K562 (cell line): ENCODE measurements at regions not wholly inside any gene's neighbourhood (a gene's known extent, or its start where the extent isn't known, plus 50 kb on each side); places are given as distances from the start of the nearest gene placed in this dataset.

Source experiments
- ATAC-seq: fragments of 200-7000 bp; cut with Tn5 transposase; 3 replicates; pipeline ENCODE4 v1.9.1; 2020; ENCODE audit warnings: moderate library complexity
- BruUV-seq: library from RNA; stranded (reverse); fragments of 400-500 nt; replicated peaks from 2 replicates; lab custom pipeline; 2021; lab: Mats Ljungman, UMichigan
- CTCF ChIA-PET: fragments of 300-600 bp; formaldehyde crosslinking; extraction: SDS; loops from one replicate; lab custom pipeline; 2021; ENCODE audit warnings: low intra/inter-chr PET ratio; lab: Yijun Ruan, JAX
- POLR2A ChIA-PET: fragments of 300-600, 350-650 bp; sonication (Branson Sonifier 250); formaldehyde crosslinking; extraction: SDS; loops from one replicate; lab custom pipeline; 2021; ENCODE audit warnings: antibody characterized with exemption, inconsistent platforms; lab: Yijun Ruan, JAX
- DNase-seq, 4 experiments: peaks; one replicate each; pipeline versions ENCODE4 v3.0.0 to v3.0.0-alpha.2; 2011 to 2018; ENCODE audit warnings: low spot score in 3 of 4, mixed read lengths in 3 of 4; ENCODE audit errors: extremely low read depth in 1 of 4
- FAIRE-seq: peaks from 2 replicates; lab custom pipeline; 2011; peaks lifted over from hg19 to GRCh38; lab: Jason Lieb, UNC
- H2AFZ ChIP-seq: 2 replicates; pipeline ENCODE4 v1.6.0; 2011; ENCODE audit warnings: low read depth, low read length, control low read depth, inconsistent platforms
- H3K27ac ChIP-seq: fragments of 200-600 bp; 3 replicates; pipeline ENCODE4 v1.8.0; 2011; ENCODE audit warnings: low read depth, mild to moderate bottlenecking, control low read depth, inconsistent platforms, low read length, moderate library complexity, mixed read lengths; ENCODE audit errors: extremely low read depth
- H3K27me3 ChIP-seq, 2 experiments: fragments of 300-600 bp in 1 of 2; 2 replicates in 1 of 2; 3 replicates in 1 of 2; pipeline versions ENCODE4 v1.6.0 to v1.8.0; 2011; ENCODE audit warnings: inconsistent platforms in 2 of 2, low read length in 2 of 2, mild to moderate bottlenecking in 1 of 2, mixed read lengths in 1 of 2, moderate library complexity in 1 of 2; ENCODE audit not compliant: control insufficient read depth in 2 of 2, insufficient read depth in 2 of 2
- H3K36me3 ChIP-seq: fragments of 300-600 bp; 3 replicates; pipeline ENCODE4 v1.8.0; 2011; ENCODE audit warnings: mild to moderate bottlenecking, low read length, inconsistent platforms; ENCODE audit not compliant: control insufficient read depth, insufficient read depth
- H3K4me1 ChIP-seq, 2 experiments: fragments of 200-600 bp in 1 of 2; replicated peaks in 1 of 2; 2 replicates in 1 of 2; 3 replicates in 1 of 2; pipeline versions ENCODE4 v1.5.1 to v1.8.0; 2011; ENCODE audit warnings: inconsistent platforms in 2 of 2, low read length in 2 of 2, mild to moderate bottlenecking in 1 of 2, mixed read lengths in 1 of 2, moderate library complexity in 1 of 2; ENCODE audit not compliant: control insufficient read depth in 2 of 2, insufficient read depth in 2 of 2
- H3K4me2 ChIP-seq: 2 replicates; pipeline ENCODE4 v1.6.1; 2011; ENCODE audit warnings: low read length, control low read depth, inconsistent platforms, mixed read lengths; ENCODE audit not compliant: insufficient read depth
- H3K4me3 ChIP-seq: fragments of 200-600 bp; sonication (generic), shearing (Covaris generic); 2 replicates; pipeline ENCODE4 v1.5.1; 2016; ENCODE audit warnings: control low read depth, inconsistent platforms
- H3K79me2 ChIP-seq: fragments of 200-600 bp; 3 replicates; pipeline ENCODE4 v1.8.0; 2011; ENCODE audit warnings: low read length, inconsistent platforms; ENCODE audit not compliant: control insufficient read depth, insufficient read depth
- H3K9ac ChIP-seq, 2 experiments: 2 replicates each; pipeline versions ENCODE4 v1.6.0 to v1.6.1; 2011; ENCODE audit warnings: low read depth in 2 of 2, low read length in 2 of 2, control low read depth in 1 of 2, inconsistent platforms in 1 of 2, mild to moderate bottlenecking in 1 of 2, mixed read lengths in 1 of 2; ENCODE audit not compliant: insufficient read depth in 1 of 2
- H3K9me1 ChIP-seq: one replicate; pipeline ENCODE4 v1.6.0; 2011; ENCODE audit warnings: inconsistent platforms, mild to moderate bottlenecking, low read length, moderate library complexity; ENCODE audit not compliant: control insufficient read depth, insufficient read depth
- H3K9me3 ChIP-seq: replicated peaks from 2 replicates; pipeline ENCODE4 v1.5.1; 2011; ENCODE audit warnings: low read depth, low read length, inconsistent platforms; ENCODE audit not compliant: control insufficient read depth, insufficient read depth
- H4K20me1 ChIP-seq: replicated peaks from 2 replicates; pipeline ENCODE4 v1.6.1; 2011; ENCODE audit warnings: low read length, inconsistent platforms, mixed read lengths; ENCODE audit not compliant: control insufficient read depth, insufficient read depth
- EHMT2 ChIP-seq: fragments of 450-650 bp; IDR thresholded peaks from 2 replicates; pipeline ENCODE4 v1.6.1; 2018; ENCODE audit warnings: antibody characterized with exemption
- FOXK2 ChIP-seq, 2 experiments: fragments of 450-650 bp; IDR thresholded peaks in 1 of 2; conservative IDR thresholded peaks in 1 of 2; 2 replicates each; pipeline ENCODE4 v1.6.1; 2016; ENCODE audit warnings: low read depth in 2 of 2, mild to moderate bottlenecking in 1 of 2
- JUND ChIP-seq, 2 experiments: IDR thresholded peaks; 2 replicates in 1 of 2; 3 replicates in 1 of 2; pipeline ENCODE4 v1.6.1; 2011; ENCODE audit warnings: borderline replicate concordance in 2 of 2, low read depth in 2 of 2, low read length in 2 of 2, improper control_type of control experiment in 1 of 2, missing biosample characterization in 1 of 2, missing genetic modification characterization in 1 of 2, missing genetic modification reagents in 1 of 2
- WGBS: fragments of 100-300 bp; shearing (Covaris generic); methylation state at CpG from one replicate; pipeline ENCODE4 v1.1.6; 2016; ENCODE audit warnings: low coverage, mixed read lengths; ENCODE audit not compliant: insufficient coverage; ENCODE audit errors: missing lambda C conversion rate; 5-methylcytosine and 5-hydroxymethylcytosine counted together
- in situ Hi-C: fragments of 300-500 bp; cut with MboI; formaldehyde crosslinking; loops from 4 replicates; pipeline ENCODE4 v1.15.0; 2018; ENCODE audit warnings: inconsistent platforms, mixed read lengths
- intact Hi-C: fragments of 100-400 bp; cut with micrococcal nuclease; formaldehyde crosslinking; loops from 2 replicates; pipeline ENCODE4 v1.14.2; 2022
- TF ChIP-seq, protein P1 (sequence below): fragments of 450-650 bp; IDR thresholded peaks from 2 replicates; pipeline ENCODE4 v1.6.1; 2016
- TF ChIP-seq, protein P2 (sequence below): fragments of 200-800 bp; sonication (Bioruptor generic); IDR thresholded peaks from 2 replicates; pipeline ENCODE4 v1.6.1; 2016; ENCODE audit warnings: missing genetic modification characterization, missing compliant biosample characterization

DNA sequence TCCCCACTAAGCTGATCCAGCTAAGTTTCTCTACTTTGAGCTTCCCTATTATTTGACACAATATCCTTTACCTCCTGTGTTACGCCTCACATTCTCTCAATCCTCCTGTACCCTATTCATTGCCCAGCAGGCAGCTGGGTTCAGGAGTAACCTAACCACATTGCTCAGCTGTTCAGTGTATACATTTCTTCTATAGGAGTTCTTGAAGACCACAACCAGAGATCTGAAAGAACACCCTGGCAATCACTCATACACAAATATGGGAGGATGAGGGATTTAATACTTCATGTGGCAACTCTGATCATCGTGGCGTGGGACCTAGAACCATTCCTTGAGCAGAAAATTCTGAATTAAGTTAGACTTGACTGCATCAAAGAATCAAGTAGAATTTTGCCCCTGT is 346.8 kb upstream of the ARPP21 start:
- WGBS: 2% methylated on average over 3 of the region's 3 CpGs
- FAIRE-seq: no peak
- H2AFZ ChIP-seq: no peak overlapping the region
- no peaks in the 10 kb centered on the region for H3K9me3 ChIP-seq
- no peak overlapping the region for H3K27ac ChIP-seq
- H4K20me1 ChIP-seq: no peaks in the 10 kb centered on the region
- no peaks in the 10 kb centered on the region for H3K27me3 ChIP-seq
- no peak overlapping the region for H3K9ac ChIP-seq
- ATAC-seq: no peak
- H3K4me1 ChIP-seq: no peaks in the 10 kb centered on the region
- H3K79me2 ChIP-seq: no peaks in the 10 kb centered on the region
- ChIA-PET POLR2A (no interaction called here), CTCF (no interaction called here)
- H3K9me1 ChIP-seq: no peaks in the 10 kb centered on the region
- intact Hi-C loops: no loop called here
- no peak overlapping the region for H3K4me2 ChIP-seq
- no peak for DNase-seq
- H3K4me3 ChIP-seq: no peak overlapping the region
- in situ Hi-C loops: no loop called here
- BruUV-seq: no TSS peak
- H3K36me3 ChIP-seq: no peaks in the 10 kb centered on the region
- TF ChIP-seq, protein P1, sequence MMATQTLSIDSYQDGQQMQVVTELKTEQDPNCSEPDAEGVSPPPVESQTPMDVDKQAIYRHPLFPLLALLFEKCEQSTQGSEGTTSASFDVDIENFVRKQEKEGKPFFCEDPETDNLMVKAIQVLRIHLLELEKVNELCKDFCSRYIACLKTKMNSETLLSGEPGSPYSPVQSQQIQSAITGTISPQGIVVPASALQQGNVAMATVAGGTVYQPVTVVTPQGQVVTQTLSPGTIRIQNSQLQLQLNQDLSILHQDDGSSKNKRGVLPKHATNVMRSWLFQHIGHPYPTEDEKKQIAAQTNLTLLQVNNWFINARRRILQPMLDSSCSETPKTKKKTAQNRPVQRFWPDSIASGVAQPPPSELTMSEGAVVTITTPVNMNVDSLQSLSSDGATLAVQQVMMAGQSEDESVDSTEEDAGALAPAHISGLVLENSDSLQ: no peak
- TF ChIP-seq, protein P2, sequence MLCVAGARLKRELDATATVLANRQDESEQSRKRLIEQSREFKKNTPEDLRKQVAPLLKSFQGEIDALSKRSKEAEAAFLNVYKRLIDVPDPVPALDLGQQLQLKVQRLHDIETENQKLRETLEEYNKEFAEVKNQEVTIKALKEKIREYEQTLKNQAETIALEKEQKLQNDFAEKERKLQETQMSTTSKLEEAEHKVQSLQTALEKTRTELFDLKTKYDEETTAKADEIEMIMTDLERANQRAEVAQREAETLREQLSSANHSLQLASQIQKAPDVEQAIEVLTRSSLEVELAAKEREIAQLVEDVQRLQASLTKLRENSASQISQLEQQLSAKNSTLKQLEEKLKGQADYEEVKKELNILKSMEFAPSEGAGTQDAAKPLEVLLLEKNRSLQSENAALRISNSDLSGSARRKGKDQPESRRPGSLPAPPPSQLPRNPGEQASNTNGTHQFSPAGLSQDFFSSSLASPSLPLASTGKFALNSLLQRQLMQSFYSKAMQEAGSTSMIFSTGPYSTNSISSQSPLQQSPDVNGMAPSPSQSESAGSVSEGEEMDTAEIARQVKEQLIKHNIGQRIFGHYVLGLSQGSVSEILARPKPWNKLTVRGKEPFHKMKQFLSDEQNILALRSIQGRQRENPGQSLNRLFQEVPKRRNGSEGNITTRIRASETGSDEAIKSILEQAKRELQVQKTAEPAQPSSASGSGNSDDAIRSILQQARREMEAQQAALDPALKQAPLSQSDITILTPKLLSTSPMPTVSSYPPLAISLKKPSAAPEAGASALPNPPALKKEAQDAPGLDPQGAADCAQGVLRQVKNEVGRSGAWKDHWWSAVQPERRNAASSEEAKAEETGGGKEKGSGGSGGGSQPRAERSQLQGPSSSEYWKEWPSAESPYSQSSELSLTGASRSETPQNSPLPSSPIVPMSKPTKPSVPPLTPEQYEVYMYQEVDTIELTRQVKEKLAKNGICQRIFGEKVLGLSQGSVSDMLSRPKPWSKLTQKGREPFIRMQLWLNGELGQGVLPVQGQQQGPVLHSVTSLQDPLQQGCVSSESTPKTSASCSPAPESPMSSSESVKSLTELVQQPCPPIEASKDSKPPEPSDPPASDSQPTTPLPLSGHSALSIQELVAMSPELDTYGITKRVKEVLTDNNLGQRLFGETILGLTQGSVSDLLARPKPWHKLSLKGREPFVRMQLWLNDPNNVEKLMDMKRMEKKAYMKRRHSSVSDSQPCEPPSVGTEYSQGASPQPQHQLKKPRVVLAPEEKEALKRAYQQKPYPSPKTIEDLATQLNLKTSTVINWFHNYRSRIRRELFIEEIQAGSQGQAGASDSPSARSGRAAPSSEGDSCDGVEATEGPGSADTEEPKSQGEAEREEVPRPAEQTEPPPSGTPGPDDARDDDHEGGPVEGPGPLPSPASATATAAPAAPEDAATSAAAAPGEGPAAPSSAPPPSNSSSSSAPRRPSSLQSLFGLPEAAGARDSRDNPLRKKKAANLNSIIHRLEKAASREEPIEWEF (CRISPR knock-in tag): no peak
- no peak for TF ChIP-seq FOXK2 (conservative IDR thresholded peaks at IDR 0.05 in 1 of 2, IDR thresholded peaks at IDR 0.05 in 1 of 2; ENCODE audit: low read depth in 2 of 2)
- no peak for TF ChIP-seq EHMT2
- TF ChIP-seq JUND (IDR thresholded peaks at IDR 0.05; ENCODE audit: borderline replicate concordance, low read depth, low read length): no peak
- TF ChIP-seq JUND (tag; IDR thresholded peaks at IDR 0.05; ENCODE audit: borderline replicate concordance, low read depth, low read length): no peak
